Astrocyte of the spinal cord (primary cell): ENCODE measurements at regions not wholly inside any gene's neighbourhood (a gene's known extent, or its start where the extent isn't known, plus 50 kb on each side); places are given as distances from the start of the nearest gene placed in this dataset.

Experiments used
- DNase-seq: peaks from one replicate; pipeline ENCODE4 v3.0.0; 2011; ENCODE audit warnings: low read depth, low spot score
- H3K4me3 ChIP-seq: 2 replicates; pipeline ENCODE4 v1.5.1; 2011; ENCODE audit warnings: low read depth, mild to moderate bottlenecking, low read length, moderate library complexity
- in situ Hi-C: cut with HindIII; loops from 2 replicates; pipeline ENCODE4 v1.10.0; 2017; ENCODE audit warnings: low sequenced_read_pairs
- TF ChIP-seq, protein P1 (sequence below): IDR thresholded peaks from 2 replicates; pipeline ENCODE4 v1.5.1; 2012; ENCODE audit warnings: low read depth, mild to moderate bottlenecking, low read length, inconsistent platforms

DNA sequence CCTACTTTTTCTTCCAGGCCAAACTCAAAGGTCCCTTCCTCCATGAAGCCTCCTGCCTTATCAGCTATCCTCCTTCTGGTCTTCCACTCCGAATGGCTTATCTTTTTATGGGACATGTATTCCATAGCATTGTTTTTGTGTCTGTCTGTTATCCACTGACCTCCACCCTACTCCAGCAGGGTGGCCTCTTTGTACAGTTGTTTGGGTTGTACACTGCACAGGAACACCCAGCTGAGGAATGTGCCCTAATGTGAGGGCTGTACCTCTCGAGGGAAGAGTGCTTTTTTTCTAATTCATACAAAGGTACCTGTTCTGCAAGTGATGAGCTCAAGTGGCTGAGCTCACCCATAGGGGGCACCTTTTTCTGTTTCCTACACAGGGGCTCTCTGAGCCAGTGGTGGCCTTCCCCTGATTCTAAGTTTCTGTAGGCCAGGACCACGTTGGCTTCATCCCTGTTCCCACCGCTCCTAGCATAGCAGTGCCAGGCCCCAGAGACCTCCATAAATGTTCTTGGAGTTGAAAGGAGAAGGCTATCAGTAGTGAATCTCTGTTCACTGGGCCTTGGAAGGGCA lies 108.2 kb downstream of the FOXD2 start:
- TF ChIP-seq, protein P1, sequence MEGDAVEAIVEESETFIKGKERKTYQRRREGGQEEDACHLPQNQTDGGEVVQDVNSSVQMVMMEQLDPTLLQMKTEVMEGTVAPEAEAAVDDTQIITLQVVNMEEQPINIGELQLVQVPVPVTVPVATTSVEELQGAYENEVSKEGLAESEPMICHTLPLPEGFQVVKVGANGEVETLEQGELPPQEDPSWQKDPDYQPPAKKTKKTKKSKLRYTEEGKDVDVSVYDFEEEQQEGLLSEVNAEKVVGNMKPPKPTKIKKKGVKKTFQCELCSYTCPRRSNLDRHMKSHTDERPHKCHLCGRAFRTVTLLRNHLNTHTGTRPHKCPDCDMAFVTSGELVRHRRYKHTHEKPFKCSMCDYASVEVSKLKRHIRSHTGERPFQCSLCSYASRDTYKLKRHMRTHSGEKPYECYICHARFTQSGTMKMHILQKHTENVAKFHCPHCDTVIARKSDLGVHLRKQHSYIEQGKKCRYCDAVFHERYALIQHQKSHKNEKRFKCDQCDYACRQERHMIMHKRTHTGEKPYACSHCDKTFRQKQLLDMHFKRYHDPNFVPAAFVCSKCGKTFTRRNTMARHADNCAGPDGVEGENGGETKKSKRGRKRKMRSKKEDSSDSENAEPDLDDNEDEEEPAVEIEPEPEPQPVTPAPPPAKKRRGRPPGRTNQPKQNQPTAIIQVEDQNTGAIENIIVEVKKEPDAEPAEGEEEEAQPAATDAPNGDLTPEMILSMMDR, result no peak
- no peak overlapping the region for H3K4me3 ChIP-seq
- no peak for DNase-seq
- in situ Hi-C loops, result no loop called here

DNA sequence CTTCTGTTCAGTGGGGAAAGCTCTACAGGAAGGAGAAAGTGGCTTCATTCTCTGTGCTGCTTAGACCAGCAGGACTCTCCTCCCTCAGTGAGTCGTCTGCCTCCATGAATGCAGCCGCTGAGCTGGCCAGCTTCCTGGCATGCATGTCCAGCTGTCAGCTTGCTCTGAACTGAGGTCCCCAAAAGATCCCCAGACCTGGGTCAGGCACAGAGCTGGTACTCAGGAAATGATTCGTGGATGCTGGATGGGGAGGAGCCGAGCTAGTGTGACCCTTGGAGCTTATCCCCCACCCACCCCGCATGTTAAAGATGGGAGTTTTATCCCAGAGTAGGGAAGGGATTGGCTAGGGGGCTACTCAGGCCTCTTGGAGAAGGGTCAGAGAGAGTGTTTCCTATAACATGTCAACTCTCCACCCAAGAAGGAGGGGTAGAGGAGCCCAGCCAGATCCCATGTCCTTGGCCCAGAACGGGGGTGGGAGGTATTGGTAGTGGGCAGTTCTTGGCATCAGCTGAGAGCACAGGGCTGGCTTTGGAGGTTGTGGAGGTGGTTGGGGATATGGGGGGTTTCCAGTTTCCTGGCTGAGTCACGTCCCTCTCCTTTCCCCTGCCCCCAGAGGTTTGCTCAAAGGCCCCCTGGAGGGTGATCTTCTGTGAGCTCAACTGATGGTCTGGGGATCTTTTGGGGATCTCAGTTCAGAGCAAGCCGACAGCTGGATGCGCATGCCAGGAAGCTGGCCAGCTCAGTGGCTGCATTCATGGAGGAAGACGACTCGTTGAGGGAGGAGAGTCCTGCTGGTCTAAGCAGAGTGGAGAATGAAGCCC lies 110.1 kb downstream of the FOXD2 start:
- in situ Hi-C loops, result no loop called here
- TF ChIP-seq, protein P1, result no peak
- H3K4me3 ChIP-seq, result no peak overlapping the region
- no peak for DNase-seq

DNA sequence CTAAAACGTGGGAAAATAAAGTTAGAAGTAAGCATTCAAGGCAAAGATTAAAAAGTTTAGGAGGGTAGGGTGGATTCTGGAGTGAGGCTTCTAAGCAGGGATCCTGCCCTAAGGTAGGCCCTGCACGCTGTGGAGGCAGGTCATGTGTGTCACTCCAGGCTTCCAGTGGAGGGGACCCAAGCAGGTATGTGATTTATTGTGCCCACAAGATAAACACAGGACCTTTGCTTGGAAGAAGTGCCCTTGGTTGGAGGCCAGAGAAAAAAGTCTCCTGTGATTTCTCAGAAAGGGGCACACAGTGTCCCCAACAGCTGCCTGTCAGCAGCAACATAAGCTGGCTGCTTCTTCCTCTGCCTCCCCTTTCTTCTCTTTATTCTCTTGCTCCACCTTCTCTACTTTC lies 110.8 kb downstream of the FOXD2 start:
- in situ Hi-C loops, result no loop called here
- TF ChIP-seq, protein P1, result no peak
- no peak overlapping the region for H3K4me3 ChIP-seq
- DNase-seq, result no peak

DNA sequence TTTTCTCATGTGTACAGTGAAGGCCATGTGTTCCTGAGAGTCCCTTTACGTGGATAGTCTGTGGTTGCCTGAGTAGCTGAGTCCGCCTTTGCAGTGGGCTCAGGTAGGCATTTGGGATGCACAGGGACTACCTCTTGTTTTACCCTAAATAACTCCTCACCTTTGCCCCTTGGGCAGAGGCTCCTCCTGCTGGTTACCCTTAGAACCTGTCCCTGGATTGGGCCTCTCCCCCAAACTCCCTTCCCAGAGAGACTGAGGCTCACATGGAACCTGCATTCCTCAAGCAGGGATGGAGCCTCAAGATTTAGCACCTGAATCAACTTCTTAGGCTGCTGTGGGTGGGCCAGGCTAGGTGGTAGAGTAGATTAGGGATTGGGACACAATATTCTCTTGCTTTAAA lies 111.7 kb downstream of the FOXD2 start:
- H3K4me3 ChIP-seq, result no peak overlapping the region
- in situ Hi-C loops, result no loop called here
- TF ChIP-seq, protein P1, result no peak
- no peak for DNase-seq

DNA sequence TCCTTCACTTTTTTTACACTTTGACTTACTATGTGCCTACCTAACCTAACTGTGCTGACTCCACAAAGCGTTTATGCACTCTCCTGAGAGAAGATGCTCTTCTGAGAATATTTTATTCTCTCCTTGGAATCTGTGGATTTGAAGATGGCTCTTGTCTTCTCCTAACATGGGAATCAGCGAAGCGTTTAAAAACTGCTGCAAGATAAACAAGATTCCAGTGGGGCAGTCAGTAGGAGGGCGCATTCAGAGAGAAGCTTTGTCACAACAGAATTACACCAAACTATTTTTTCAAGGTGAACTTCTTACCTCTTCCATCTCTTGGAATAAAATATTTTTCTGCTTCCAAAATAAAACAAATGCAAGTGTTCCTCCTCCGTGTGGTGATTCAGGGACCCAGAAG lies 113.1 kb downstream of the FOXD2 start:
- DNase-seq, result no peak
- TF ChIP-seq, protein P1, result no peak
- in situ Hi-C loops, result no loop called here
- H3K4me3 ChIP-seq, result no peak overlapping the region

DNA sequence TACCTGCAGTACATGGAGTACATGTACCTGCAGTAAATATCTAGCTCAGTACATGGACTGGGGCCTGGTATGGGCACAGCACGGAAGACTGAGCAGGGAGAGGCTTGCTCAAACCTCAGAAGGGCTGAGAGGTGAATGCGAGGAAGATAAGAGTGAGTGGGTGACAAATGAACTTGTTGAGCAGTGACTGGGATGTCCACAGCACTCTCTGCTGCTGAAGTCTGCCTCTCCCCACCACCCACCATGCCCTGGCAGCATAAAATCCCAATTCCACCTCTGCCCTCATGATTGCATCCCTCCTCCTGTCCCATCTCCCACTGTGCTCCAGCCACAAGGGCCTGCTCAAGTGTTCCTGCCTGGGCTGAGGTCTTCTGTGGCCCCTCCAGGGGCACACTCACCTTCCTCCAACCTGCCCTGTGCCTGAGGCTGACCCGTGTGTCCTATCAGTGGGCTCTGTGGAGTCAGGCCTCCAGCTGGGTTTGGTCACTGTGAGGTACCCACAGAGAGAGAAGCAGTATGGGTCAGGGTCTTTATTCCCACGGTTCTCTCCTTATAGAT lies 114.2 kb downstream of the FOXD2 start:
- in situ Hi-C loops, result no loop called here
- no peak overlapping the region for H3K4me3 ChIP-seq
- DNase-seq, result no peak
- TF ChIP-seq, protein P1, result no peak
